Psoas muscle (tissue), 7 donors: ENCODE measurements at regions not wholly inside any gene's neighbourhood (a gene's known extent, or its start where the extent isn't known, plus 50 kb on each side); places are given as distances from the start of the nearest gene placed in this dataset.

ENCODE experiments used
- ATAC-seq, 4 donors: fragments of 200-7000 bp; cut with Tn5 transposase; one replicate each; pipeline ENCODE4 v1.9.1; 2020; ENCODE audit warnings: moderate library complexity in 3 of 4, mild to moderate bottlenecking in 2 of 4
- DNase-seq, 2 donors: peaks; one replicate each; pipeline ENCODE4 v3.0.0-alpha.2; 2020
- H3K27ac ChIP-seq: fragments of 200-600 bp; one replicate; pipeline ENCODE4 v1.8.0; 2022
- H3K27me3 ChIP-seq, 3 donors: fragments of 200-600 bp in 1 of 3; one replicate each; pipeline versions ENCODE4 v1.6.1 to v1.8.0; 2013 to 2022; ENCODE audit warnings: low read length in 2 of 3, mild to moderate bottlenecking in 2 of 3, moderate library complexity in 1 of 3; ENCODE audit not compliant: insufficient read depth in 3 of 3
- H3K36me3 ChIP-seq, 2 donors: fragments of 200-600 bp in 1 of 2; one replicate each; pipeline versions ENCODE4 v1.6.1 to v1.8.0; 2013 to 2022; ENCODE audit warnings: low read depth in 1 of 2, mild to moderate bottlenecking in 1 of 2, moderate library complexity in 1 of 2; ENCODE audit not compliant: insufficient read depth in 1 of 2
- H3K4me1 ChIP-seq: fragments of 200-600 bp; one replicate; pipeline ENCODE4 v1.8.0; 2022
- H3K4me3 ChIP-seq: fragments of 200-600 bp; one replicate; pipeline ENCODE4 v1.8.0; 2022; ENCODE audit warnings: mild to moderate bottlenecking
- H3K9me3 ChIP-seq: fragments of 200-600 bp; one replicate; pipeline ENCODE4 v1.8.0; 2022
- WGBS, 3 donors: extraction: QIAGEN DNeasy Blood & Tissue Kit; methylation state at CpG; one replicate each; pipeline versions ENCODE4 v1.1.6 to v1.1.7; 2013; 5-methylcytosine and 5-hydroxymethylcytosine counted together
- intact Hi-C, 2 donors: fragments of 100-400 bp; cut with DNase I; formaldehyde crosslinking; loops; one replicate each; pipeline versions ENCODE4 v1.11.0 to v1.14.2; 2022
- TF ChIP-seq, protein P1 (sequence below): fragments of 200-600 bp; IDR thresholded peaks from one replicate; pipeline ENCODE4 v1.8.0; 2022; ENCODE audit warnings: antibody characterized with exemption
- donor health status: healthy with polysubstance abuse.
- donor health status: DM: no; HTN: no; CAD: no; lungs with moderate emphysema.
- donor health status: Bipolar disorder and iron deficiency.
- donor health status: healthy.
- donor health status: DM: yes; HTN: yes; CAD: no.
- donor health status: DM: no; HTN: no; CAD: no.
- donor health status: DM: yes; HTN: yes; CAD: no.

DNA sequence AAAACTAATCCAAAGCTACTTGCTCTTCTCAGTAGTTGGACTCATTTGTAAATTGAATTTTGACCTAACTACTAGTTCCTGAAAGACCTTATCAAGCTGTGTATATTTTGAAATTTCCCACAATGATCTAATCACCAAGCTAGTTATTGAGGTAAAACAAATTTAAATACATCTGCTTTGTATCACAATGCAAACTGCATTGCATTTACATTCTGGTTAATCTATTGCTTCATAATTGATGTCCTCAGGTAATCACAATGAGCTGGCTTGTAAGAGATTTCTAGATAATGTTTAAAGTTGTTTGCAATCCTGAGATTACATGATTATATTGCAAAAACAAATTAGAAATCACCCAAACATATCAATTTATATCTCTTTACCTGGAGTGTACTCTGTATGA is 848.8 kb downstream of the HACE1 start:
- TF ChIP-seq, protein P1, sequence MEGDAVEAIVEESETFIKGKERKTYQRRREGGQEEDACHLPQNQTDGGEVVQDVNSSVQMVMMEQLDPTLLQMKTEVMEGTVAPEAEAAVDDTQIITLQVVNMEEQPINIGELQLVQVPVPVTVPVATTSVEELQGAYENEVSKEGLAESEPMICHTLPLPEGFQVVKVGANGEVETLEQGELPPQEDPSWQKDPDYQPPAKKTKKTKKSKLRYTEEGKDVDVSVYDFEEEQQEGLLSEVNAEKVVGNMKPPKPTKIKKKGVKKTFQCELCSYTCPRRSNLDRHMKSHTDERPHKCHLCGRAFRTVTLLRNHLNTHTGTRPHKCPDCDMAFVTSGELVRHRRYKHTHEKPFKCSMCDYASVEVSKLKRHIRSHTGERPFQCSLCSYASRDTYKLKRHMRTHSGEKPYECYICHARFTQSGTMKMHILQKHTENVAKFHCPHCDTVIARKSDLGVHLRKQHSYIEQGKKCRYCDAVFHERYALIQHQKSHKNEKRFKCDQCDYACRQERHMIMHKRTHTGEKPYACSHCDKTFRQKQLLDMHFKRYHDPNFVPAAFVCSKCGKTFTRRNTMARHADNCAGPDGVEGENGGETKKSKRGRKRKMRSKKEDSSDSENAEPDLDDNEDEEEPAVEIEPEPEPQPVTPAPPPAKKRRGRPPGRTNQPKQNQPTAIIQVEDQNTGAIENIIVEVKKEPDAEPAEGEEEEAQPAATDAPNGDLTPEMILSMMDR: no peak
- H3K4me1 ChIP-seq: no peaks in the 10 kb centered on the region
- H3K27me3 ChIP-seq: no peaks in the 10 kb centered on the region
- intact Hi-C loops: no loop called here
- H3K4me3 ChIP-seq: no peak overlapping the region
- H3K36me3 ChIP-seq: no peaks in the 10 kb centered on the region
- DNase-seq: no peak
- no peak overlapping the region for H3K27ac ChIP-seq
- no peaks in the 10 kb centered on the region for H3K9me3 ChIP-seq
- ATAC-seq: no peak

- DNase-seq (no peak), ATAC-seq (no peak)
- no peaks in the 10 kb centered on the region for H3K9me3 ChIP-seq
- no peaks in the 10 kb centered on the region for H3K27me3 ChIP-seq
- 79 to 90% (median 87%) methylated on average over 3 of the region's 3 CpGs for WGBS, 3 donors
- no peaks in the 10 kb centered on the region for H3K36me3 ChIP-seq
- H3K4me1 ChIP-seq: no peaks in the 10 kb centered on the region
- H3K4me3 ChIP-seq: no peak overlapping the region
- no peak overlapping the region for H3K27ac ChIP-seq
- intact Hi-C loops: no loop called here
- TF ChIP-seq, protein P1: no peak
These were observed 855.8 kb downstream of the HACE1 start for GRCh38 chr6:104003803-104004516.

DNA sequence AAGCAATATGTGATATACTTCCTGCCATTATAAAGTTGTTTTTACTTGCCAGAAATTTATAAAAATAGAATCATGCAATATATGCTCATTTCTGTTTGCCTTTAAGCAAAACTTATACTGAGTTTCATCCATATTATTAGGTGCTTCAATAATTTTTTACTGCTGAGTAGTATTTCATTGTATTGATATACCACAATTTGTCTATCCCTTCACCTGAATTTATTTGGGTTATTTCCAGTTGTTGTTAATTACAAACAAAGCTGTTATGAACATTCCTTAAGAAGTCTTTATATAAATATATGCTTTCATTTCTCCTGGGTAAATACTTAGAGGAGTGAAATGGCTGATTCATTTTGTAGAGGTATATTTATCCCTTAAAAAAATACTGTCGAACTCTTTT is 864.1 kb downstream of the HACE1 start:
- Histone ChIP-seq H3K4me3 (no peak overlapping the region), H3K9me3 (no peaks in the 10 kb centered on the region), H3K4me1 (no peaks in the 10 kb centered on the region), H3K27me3 (no peaks in the 10 kb centered on the region), H3K36me3 (no peaks in the 10 kb centered on the region), H3K27ac (no peak overlapping the region)
- DNase-seq (no peak), ATAC-seq (no peak)
- intact Hi-C loops: no loop called here
- 88 to 100% (median 95%) methylated on average over 1 of the region's 1 CpG for WGBS, 3 donors
- TF ChIP-seq, protein P1: no peak

DNA sequence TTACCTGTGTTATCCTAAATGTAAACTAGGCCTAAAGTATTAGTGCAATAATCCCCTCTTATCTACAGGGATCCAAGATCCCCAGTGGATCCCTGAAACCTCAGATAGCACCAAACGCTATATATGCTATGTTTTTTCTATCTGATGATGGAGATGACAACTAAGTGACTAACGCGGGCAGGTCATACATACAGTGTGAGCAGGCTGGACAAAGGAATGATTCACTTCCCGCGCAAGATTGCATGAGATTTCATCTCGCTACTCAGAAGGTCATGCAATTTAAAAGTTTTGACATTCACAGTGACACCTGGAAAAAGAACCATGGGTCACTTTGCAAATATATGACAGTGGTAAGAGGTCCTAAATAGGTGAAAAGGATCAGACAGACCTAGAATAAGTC is 875.9 kb downstream of the HACE1 start:
- intact Hi-C loops: no loop called here
- DNase-seq (no peak), ATAC-seq (no peak)
- Histone ChIP-seq H3K27me3 (no peaks in the 10 kb centered on the region), H3K27ac (no peak overlapping the region), H3K36me3 (no peaks in the 10 kb centered on the region), H3K4me3 (no peak overlapping the region), H3K9me3 (no peaks in the 10 kb centered on the region), H3K4me1 (no peaks in the 10 kb centered on the region)
- WGBS, 3 donors: 92 to 94% (median 94%) methylated on average over 6 of the region's 6 CpGs
- TF ChIP-seq, protein P1: no peak

DNA sequence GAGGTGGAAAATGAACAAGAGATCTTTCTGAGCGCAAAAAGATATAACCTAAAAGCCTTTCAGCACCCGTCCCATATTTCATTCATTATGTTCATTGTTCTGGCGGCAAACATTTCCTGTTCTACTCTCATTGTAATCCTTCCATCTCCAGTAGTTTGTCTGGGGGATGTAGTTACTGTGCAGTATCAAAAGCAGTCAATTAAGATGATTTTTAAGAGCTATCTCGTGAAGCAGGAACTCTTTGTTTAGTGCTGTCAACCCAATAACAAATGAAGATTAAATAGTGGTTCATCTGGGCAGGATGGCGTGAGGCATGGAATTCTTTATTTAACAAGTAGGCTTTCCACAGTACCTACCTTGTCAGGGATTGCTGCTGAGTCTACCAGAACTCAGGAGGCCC is 876.7 kb downstream of the HACE1 start:
- Histone ChIP-seq H3K4me3 (no peak overlapping the region), H3K9me3 (no peaks in the 10 kb centered on the region), H3K36me3 (no peaks in the 10 kb centered on the region), H3K27me3 (no peaks in the 10 kb centered on the region), H3K4me1 (no peaks in the 10 kb centered on the region), H3K27ac (no peak overlapping the region)
- no peak for ATAC-seq
- intact Hi-C loops: no loop called here
- no peak for DNase-seq
- TF ChIP-seq, protein P1: no peak
- 56 to 63% (median 56%) methylated on average over 5 of the region's 5 CpGs for WGBS, 3 donors
